KG1 (cell line): ENCODE measurements at regions not wholly inside any gene's neighbourhood (a gene's known extent, or its start where the extent isn't known, plus 50 kb on each side); places are given as distances from the start of the nearest gene placed in this dataset.
A peak's percentile ranks its signal among the peaks of the same experiment; 100 is the strongest.
"Not testable (repeated sequence)": the region's sequence is repeated elsewhere in the genome, so short reads cannot be mapped to it uniquely, and the experiment has no call there.

Experiments
- DNase-seq: peaks from one replicate; lab custom pipeline; 2025; lab: John Stamatoyannopoulos, UW

GRCh38 chrX:94612140-94612539, 938.1 kb downstream of the FAM133A start:
- DNase-seq: no peak

- no peak for DNase-seq
These were observed 959.2 kb downstream of the FAM133A start for GRCh38 chrX:94633237-94633636.

GRCh38 chrX:94635003-94635402, 961.0 kb downstream of the FAM133A start:
- DNase-seq: no peak

- DNase-seq: no peak
These were observed 971.7 kb downstream of the FAM133A start for GRCh38 chrX:94645726-94646125.

GRCh38 chrX:94655180-94655579, 981.2 kb downstream of the FAM133A start:
- DNase-seq: no peak

- no peak for DNase-seq
These were observed 988.7 kb downstream of the FAM133A start for GRCh38 chrX:94662689-94663088.

- DNase-seq: no peak
These were observed 1002.3 kb downstream of the FAM133A start for GRCh38 chrX:94676285-94676684.

- DNase-seq: no peak
These were observed 1012.1 kb downstream of the FAM133A start for GRCh38 chrX:94686071-94686470.

- DNase-seq: no peak
These were observed 1021.9 kb downstream of the FAM133A start for GRCh38 chrX:94695910-94696309.

GRCh38 chrX:94704348-94705256, 1030.6 kb downstream of the FAM133A start:
- DNase-seq: not testable (repeated sequence)

- no peak for DNase-seq
These were observed 1047.4 kb downstream of the FAM133A start for GRCh38 chrX:94721386-94721785.

GRCh38 chrX:94722578-94722977, 1048.6 kb downstream of the FAM133A start:
- no peak for DNase-seq

- DNase-seq: no peak
These were observed 1068.8 kb downstream of the FAM133A start for GRCh38 chrX:94742772-94743171.

- peak; percentile 35 for DNase-seq
These were observed 1069.5 kb downstream of the FAM133A start for GRCh38 chrX:94743478-94743877.

- no peak for DNase-seq
These were observed 1070.8 kb downstream of the FAM133A start for GRCh38 chrX:94744786-94745185.

GRCh38 chrX:94751611-94752010, 1077.6 kb downstream of the FAM133A start:
- no peak for DNase-seq

GRCh38 chrX:94752434-94753169, 1078.6 kb downstream of the FAM133A start:
- no peak for DNase-seq

- no peak for DNase-seq
These were observed 1084.1 kb downstream of the FAM133A start for GRCh38 chrX:94758130-94758529.

GRCh38 chrX:94775640-94776039, 1101.6 kb downstream of the FAM133A start:
- DNase-seq: no peak

- no peak for DNase-seq
These were observed 1139.5 kb downstream of the FAM133A start for GRCh38 chrX:94813541-94813940.

- DNase-seq: no peak
These were observed 1140.2 kb downstream of the FAM133A start for GRCh38 chrX:94814216-94814615.

GRCh38 chrX:94830717-94831116, 1156.7 kb downstream of the FAM133A start:
- DNase-seq: no peak

GRCh38 chrX:94831364-94831763, 1157.4 kb downstream of the FAM133A start:
- DNase-seq: no peak
